GM06990 (cell line): ENCODE measurements at regions not wholly inside any gene's neighbourhood (a gene's known extent, or its start where the extent isn't known, plus 50 kb on each side); places are given as distances from the start of the nearest gene placed in this dataset.

ENCODE experiments used
- DNase-seq: peaks from one replicate; pipeline ENCODE4 v3.0.0-alpha.2; 2011; ENCODE audit not compliant: insufficient read length; ENCODE audit errors: extremely low read depth
- H3K27me3 ChIP-seq: replicated peaks from 2 replicates; pipeline ENCODE4 v1.6.0; 2011; ENCODE audit warnings: low read length; ENCODE audit not compliant: control insufficient read depth, insufficient read depth
- H3K36me3 ChIP-seq: 2 replicates; pipeline ENCODE4 v1.5.1; 2011; ENCODE audit warnings: low read length; ENCODE audit not compliant: control insufficient read depth, insufficient read depth
- H3K4me3 ChIP-seq: replicated peaks from 2 replicates; pipeline ENCODE4 v1.5.1; 2011; ENCODE audit warnings: low read depth, mild to moderate bottlenecking, control low read depth, low read length
- CTCF ChIP-seq: IDR thresholded peaks from 2 replicates; pipeline ENCODE4 v1.5.1; 2011; ENCODE audit warnings: low read length, control low read depth, mild to moderate bottlenecking, inconsistent platforms; ENCODE audit not compliant: insufficient read depth, poor library complexity, severe bottlenecking

GRCh38 chr12:107873223-107873622 is 98.7 kb downstream of the ASCL4 start:
- Histone ChIP-seq H3K4me3 (no peak overlapping the region), H3K36me3 (no peaks in the 10 kb centered on the region), H3K27me3 (no peaks in the 10 kb centered on the region; the same call in 1 of the 2 replicates)
- no peak for DNase-seq
- TF ChIP-seq CTCF = no peak

DNA sequence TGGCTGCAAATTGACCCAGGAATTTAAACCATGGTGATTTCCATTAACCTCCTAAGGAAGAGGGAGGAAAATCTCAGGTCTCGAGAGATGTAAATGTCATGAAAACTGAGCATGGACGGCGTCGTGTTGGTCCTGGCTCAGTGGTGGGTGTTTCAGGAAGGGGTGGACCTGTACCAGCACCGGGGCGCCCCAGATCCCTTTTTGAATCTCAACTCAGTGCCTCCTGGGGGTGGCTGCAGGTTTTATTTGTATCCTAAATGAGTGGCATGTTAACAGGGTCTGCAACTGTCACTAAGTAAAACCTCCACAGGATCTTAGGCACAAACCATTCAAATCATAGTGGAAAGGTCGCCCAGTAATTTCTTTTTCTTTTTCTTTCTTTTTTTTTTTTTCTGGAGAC is 101.3 kb downstream of the ASCL4 start:
- no peak for TF ChIP-seq CTCF

DNA sequence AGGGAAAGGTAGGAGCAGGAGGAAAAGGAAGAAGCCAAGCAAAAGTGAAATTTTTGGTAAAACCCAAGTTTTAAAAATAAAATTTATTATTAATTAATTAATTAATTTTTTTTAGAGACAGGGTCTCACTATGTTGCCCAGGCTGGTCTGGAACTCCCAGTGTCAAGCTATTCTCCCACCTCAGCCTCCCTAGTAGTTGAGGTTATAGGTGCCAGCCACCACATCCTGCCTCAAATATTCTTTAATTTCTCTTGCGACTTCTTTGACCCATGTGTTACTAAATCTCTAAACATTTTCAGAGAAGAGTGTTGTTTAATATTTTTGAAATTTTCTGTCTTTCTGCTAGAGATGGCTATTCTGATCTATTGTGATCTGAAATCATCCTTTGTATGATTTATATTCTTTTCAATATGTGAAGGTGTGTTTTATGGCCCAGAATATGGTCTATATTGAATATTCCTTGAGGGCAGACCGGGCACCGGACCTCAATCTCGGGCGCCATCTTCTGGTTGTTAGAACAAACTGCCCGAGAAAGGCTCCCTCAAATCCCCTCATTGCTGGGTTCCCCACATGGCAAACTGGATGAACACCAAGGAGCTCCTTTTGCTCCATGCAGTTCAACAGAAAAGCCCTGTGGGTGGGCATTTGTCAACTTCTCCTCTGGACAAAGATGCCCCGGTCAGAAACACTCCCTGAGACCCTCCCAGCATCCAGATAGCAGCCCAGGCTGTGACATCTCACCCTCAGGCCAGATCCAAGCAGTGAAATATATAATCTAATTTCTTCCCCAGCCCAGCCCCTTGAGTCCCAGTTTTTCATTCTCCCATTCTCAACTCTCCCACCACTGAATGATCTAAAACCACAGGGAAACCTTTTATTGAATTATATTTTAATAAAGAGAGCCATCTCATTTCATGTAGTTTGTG is 110.5 kb downstream of the ASCL4 start:
- peak; percentile 81 for TF ChIP-seq CTCF
- Histone ChIP-seq H3K36me3 (no peaks in the 10 kb centered on the region), H3K27me3 (no peaks in the 10 kb centered on the region), H3K4me3 (no peak overlapping the region)
- DNase-seq = peak; percentile 21

More for the DNA sequence above, 101.3 kb downstream of the ASCL4 start:
- no peaks in the 10 kb centered on the region for H3K27me3 ChIP-seq
- no peak for DNase-seq
- H3K36me3 ChIP-seq = no peaks in the 10 kb centered on the region
- no peak overlapping the region for H3K4me3 ChIP-seq

DNA sequence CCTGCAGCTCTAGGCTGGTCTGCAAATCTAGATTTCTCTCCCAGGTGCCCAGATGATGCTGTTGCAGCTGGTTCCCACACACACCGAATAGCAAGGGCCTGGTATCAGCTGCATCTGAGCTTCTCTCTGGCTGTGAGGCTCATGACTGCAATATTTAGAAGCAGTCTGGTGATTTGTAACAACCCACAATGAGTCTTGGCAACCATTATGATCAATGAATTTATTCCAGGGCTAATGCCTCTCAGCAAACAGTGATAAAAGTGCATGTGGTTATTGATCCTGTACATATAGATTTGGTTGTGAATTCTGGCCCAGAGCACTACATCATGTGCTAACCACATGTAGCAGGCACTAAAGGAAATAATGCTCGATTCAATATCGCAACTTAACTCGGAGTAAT is 114.3 kb downstream of the ASCL4 start:
- Histone ChIP-seq H3K4me3 (no peak overlapping the region), H3K36me3 (no peaks in the 10 kb centered on the region), H3K27me3 (no peaks in the 10 kb centered on the region)
- TF ChIP-seq CTCF = no peak
- DNase-seq = no peak

DNA sequence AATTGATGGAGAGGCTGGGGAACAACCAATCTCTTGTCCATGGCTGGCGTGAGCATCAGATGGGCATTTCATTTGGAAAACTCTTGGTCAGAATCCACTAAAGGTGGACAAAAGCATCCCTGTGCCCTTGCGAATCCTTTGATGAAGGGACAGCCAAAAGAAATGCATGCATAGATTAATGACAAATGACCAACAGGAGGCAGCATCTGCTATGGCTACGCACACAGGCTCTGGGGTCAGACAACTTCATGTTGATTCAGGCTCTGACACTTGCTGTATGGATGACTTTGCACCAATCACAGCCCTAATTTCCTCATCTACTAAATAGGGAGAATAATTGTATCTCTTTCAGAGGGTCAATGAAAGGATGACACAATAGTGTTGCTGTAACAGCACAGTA is 117.5 kb downstream of the ASCL4 start:
- TF ChIP-seq CTCF = peak; percentile 53
- no peaks in the 10 kb centered on the region for H3K36me3 ChIP-seq
- H3K4me3 ChIP-seq = no peak overlapping the region
- DNase-seq = no peak
- no peaks in the 10 kb centered on the region for H3K27me3 ChIP-seq

DNA sequence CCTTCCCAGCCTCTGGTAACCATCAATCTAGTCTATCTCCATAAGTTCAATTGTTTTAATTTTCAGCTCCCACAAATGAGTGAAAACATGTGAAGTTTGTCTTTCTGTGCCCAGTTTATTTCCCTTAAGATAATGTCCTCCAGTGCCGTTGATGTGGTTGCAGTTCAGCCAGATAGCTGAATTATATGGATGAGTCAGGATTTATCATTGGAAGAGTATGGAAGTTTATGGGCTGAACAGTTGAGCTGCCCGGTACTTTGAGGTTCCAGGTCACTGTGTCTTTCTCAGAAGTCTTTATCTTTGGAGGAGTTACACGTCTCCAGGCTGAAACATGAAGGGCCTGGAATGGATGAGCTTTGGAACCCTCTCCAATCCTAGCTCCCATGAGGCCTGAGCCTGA is 120.1 kb downstream of the ASCL4 start:
- Histone ChIP-seq H3K4me3 (no peak overlapping the region), H3K36me3 (no peaks in the 10 kb centered on the region), H3K27me3 (no peaks in the 10 kb centered on the region)
- DNase-seq = no peak
- no peak for TF ChIP-seq CTCF
